Hematopoietic multipotent progenitor cell treated with erythropoietin and hydrocortisone succinate and interleukin-3 and kit ligand, for 15 days (in vitro differentiated cells): ENCODE measurements at regions not wholly inside any gene's neighbourhood (a gene's known extent, or its start where the extent isn't known, plus 50 kb on each side); places are given as distances from the start of the nearest gene placed in this dataset.

Source experiments
- DNase-seq: peaks from one replicate; pipeline ENCODE4 v3.0.0-alpha.2; 2015; ENCODE audit warnings: low spot score

DNA sequence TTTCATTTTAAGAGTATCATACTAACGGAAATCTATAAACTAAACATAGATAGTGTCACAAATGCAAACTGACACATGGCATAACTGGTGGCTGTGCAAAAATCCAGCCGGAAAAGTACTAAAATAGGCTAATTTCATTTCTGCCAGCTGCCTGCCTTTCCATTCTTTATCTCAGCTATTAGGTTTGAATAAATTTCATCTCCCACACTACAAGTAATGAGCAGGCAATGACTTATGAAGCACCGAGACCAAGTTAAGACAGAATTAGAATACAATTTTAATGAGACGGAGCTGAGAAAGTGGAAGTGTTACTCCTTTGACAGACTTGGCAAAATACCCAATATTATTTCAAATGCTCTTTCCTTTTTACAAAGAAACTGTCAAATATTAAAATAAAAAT is 258.8 kb upstream of the ZNF608 start:
- DNase-seq, result no peak

DNA sequence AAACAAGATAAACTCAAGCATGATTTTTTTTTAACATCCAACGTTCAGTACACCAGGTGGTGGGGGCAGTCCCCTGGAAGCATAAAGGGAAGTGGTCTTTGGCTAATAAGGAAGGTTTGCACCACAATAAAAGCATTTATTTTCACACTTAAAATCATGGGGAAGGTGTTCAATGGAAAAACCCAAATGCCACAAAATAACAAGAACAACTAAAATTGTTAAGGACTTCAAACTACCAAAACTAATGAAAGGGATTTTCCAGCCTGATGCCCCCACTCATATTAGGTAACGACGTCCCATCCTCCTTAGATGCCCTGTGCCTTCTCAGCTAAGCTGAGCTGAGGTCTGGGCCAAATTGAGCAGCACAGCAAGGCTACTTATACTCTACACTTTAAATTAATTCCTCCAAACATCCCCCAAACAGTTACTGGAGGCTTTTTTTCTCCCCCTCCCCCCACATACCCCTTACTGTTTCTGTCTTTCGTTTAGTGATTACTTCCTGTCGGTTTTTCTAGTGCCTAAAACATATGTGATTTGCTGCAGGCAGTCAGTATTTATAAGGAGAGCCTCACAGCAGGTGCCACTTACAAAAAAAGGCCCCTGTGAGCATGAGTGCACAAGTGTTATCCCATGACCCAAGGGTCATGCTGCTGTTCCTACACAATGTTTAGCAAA is 259.7 kb upstream of the ZNF608 start:
- DNase-seq, result no peak

GRCh38 chr5:125010356-125010755 is 263.9 kb upstream of the ZNF608 start:
- no peak for DNase-seq

- DNase-seq, result no peak
Measured at GRCh38 chr5:125011014-125011413, 264.6 kb upstream of the ZNF608 start.

- DNase-seq, result no peak
Measured at GRCh38 chr5:125011419-125011818, 265.0 kb upstream of the ZNF608 start.

DNA sequence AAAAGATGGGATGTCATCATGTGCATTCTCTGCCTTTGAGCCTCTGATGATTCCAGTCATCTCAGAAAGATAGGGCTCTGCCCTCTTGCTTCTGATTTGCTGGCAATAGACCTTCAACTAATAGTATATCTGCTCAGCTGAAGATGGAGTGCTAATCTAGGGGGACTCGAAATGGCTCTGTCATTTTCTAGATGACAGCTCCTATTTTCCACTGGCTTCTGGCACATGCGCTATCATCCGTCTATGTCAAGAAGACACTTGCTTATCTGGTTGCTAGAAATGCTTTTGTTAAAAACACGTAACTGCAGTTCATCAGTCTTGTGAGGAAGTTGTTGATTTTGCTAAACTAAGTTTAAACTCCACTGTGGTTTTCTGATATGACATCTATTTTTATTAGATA is 265.5 kb upstream of the ZNF608 start:
- DNase-seq, result no peak

DNA sequence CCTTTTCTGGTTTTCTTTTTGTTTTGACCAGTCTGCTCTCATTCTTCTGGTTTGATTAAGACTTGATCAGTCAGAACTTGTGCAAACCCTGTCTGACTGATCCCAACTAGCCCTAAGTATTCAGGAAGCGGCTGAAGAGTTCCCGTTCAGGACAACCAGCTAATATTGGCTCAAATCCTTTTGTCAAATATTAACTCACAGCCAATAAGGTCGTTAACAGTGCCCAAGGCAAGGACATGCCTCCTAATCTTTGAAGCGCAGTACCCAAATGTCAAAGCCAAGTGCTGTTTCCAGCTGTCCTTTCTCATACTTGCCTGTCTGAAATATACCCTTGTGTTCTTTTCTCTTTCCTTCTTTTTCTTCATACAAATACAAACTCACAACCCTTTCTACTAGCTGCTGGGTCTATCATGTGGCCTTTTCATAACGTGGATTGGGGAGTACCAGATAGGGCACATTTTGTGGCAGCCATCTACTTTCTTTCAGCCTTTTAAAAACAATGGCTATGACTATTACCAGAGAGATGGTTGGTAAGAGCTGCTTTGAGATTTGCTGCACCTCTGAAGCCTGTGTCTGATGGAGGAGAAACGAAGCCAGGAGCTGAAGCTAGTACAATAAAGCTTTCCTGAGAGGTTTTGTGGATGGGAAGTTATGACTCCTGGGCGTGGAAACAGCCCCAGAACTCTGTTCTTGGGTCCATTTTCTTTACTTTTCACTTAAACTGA is 266.4 kb upstream of the ZNF608 start:
- DNase-seq, result no peak

- DNase-seq, result no peak
Measured at GRCh38 chr5:125014202-125014601, 267.8 kb upstream of the ZNF608 start.

GRCh38 chr5:125017796-125018195 is 271.4 kb upstream of the ZNF608 start:
- DNase-seq, result no peak

GRCh38 chr5:125023673-125024072 is 277.2 kb upstream of the ZNF608 start:
- DNase-seq, result no peak

- no peak for DNase-seq
Measured at GRCh38 chr5:125026867-125027731, 280.7 kb upstream of the ZNF608 start.

- DNase-seq, result no peak
Measured at GRCh38 chr5:125032286-125032685, 285.8 kb upstream of the ZNF608 start.

- no peak for DNase-seq
Measured at GRCh38 chr5:125033602-125034001, 287.2 kb upstream of the ZNF608 start.

DNA sequence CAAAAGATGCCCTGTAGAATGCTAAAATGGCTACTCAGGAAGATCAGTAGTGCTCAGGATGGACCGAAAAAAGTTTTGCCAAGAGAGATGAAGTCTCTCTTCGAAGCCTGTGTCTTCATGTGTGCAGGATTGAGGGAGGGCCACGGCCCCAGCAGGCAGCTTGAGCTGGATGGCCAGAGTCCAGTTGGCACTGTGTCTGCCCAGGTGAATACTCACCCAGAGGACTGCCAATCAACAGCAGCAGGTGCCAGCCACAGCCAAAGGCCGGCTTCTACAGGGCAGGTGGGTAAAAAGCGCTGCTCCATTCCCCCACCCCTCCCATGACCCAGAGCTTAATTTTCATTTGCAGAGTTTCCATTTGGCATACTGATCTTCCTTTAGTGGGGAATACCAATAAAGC is 287.9 kb upstream of the ZNF608 start:
- DNase-seq, result no peak

DNA sequence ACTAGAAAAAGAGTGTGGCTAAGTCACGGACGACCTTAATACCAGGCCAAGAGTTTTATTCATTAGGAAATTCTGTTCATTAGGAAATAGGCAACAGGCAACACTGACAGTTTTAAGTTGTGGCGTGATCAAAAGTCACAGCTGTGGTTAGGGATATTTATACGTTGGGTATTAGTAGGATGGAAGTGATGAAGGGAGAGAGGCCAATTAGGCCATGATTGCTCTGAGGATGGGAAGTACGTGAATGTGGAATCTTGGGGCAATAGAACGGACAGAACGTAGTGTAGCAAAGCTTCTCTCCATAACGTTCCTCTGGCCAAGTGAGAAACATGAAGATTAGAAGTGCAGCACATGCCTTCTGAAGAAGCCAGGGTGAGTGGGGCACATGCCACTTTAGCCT is 290.1 kb upstream of the ZNF608 start:
- DNase-seq, result no peak

DNA sequence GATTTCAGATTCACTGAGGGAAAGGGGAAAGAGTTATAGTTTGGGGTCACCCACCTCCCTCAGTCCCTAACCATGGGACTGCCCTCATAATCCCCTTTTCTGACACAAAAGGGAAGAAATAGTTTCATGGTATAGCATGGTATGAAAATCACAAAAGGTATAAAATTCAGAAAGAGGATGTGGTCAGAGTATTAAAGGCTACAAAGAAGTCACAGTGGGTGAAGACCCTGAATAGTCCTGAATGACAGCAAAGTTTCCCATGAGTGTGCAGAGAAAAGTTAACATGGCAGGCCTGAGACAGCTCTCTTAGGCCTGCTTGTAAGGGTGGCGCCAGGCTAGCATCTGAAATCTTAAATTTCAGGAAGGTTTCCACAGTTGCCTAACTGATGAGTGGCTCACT is 290.6 kb upstream of the ZNF608 start:
- DNase-seq, result no peak

DNA sequence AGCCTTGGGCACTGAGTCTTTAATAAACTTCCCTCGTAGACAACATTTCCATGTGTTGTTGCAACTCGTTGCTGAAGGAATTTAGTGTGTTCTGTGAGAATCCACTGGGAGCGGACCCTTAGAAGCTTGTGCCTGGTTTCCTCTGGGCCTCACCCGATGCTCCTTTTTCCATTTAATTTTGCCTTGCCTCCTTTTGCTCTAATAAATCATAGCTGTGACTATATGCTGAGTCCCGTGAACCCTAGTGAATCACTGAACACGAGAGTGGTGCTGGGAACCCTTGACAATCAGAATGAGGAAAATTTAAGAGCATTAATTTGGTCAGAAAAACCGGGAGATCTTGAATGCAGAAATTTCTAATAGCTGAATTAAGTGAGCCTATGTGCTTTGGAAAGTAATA is 291.1 kb upstream of the ZNF608 start:
- DNase-seq, result no peak

DNA sequence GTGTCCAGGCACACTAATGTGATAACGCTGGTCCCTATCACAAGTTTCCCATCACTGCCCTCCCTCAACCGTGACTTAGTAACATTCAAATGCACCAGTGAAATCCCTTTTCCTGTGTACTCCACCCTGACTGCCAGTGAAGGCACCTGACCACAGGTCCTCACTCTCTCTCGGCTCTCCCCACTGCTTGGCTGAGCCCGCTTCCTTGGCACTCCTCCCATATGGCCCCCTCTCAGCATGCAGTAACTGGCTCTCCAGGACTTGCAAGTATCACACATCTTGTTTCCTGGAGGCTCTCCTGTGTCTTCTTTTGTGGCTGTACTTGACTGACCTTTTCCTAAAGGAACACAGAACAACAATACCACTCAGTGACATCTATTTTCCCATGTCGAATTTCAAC is 292.0 kb upstream of the ZNF608 start:
- DNase-seq, result no peak

GRCh38 chr5:125041798-125042197 is 295.4 kb upstream of the ZNF608 start:
- no peak for DNase-seq

DNA sequence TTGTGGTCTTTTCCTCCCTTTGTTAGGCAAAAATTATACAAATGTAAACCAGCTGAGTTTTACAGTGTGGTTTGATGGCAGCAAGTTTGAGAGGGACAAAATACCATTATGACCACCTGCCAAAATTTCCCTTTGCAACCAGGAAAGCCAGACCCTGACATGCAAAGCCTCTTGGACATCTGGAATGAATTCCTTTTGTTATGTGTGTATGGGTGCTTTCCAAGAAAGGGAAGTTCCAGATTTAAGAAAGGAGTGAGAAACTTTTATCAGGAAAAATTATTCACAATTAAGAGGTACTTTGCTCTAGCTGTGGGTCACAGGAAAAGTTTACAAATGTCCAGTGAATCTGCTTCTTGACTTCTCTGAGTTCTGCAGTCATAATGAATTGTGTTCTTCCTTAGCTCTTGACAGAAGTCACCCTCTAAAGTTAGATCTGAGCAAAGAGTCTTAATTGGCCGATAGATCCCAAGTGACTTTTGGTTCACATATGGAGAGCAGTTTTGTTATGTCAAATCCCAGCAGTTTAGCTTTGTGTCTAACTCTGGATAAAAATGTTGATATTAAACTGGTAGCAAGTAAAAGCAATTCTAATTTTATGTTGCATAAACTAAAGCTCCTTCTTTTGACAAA is 295.9 kb upstream of the ZNF608 start:
- DNase-seq, result no peak

GRCh38 chr5:125043781-125044391 is 297.4 kb upstream of the ZNF608 start:
- DNase-seq, result no peak
